ENCODE measurements at regions not wholly inside any gene's neighbourhood (a gene's known extent, or its start where the extent isn't known, plus 50 kb on each side); places are given as distances from the start of the nearest gene placed in this dataset.

GRCh38 chr9:12462861-12463260 is 230.3 kb upstream of the TYRP1 start:
- no peaks in the 10 kb centered on the region for H4K20me1 ChIP-seq (ENCODE audit: control insufficient read depth, insufficient read depth, low read length, poor library complexity, severe bottlenecking)
- H3K9me3 ChIP-seq (ENCODE audit: control extremely low read depth in 1 of 3, control insufficient read depth in 2 of 3, insufficient read depth in 1 of 3, low read length in 2 of 3): no peaks in the 10 kb centered on the region
- no peak overlapping the region for H2AFZ ChIP-seq (ENCODE audit: insufficient read depth, low read depth, low read length, poor library complexity, severe bottlenecking)
- no peak overlapping the region for H3K4me3 Mint-ChIP-seq
- no peak overlapping the region for H3K4me2 ChIP-seq (replicated peaks; ENCODE audit: low read depth, low read length, poor library complexity, severe bottlenecking)
- ChIA-PET CTCF (no interaction called here), POLR2A (no interaction called here)
- H3K79me2 ChIP-seq (ENCODE audit: control insufficient read depth, insufficient read depth, low read length): no peaks in the 10 kb centered on the region
- ATAC-seq (ENCODE audit: low read depth) (no peak), DNase-seq (no peak)
- no peaks in the 10 kb centered on the region for H3K27me3 Mint-ChIP-seq
- H3K4me3 ChIP-seq (ENCODE audit: control extremely low read depth in 1 of 5, extremely low read depth in 1 of 5, insufficient read depth in 1 of 5, low read depth in 2 of 5, low read length in 4 of 5): no peak overlapping the region
- no peaks in the 10 kb centered on the region for H3K9me3 Mint-ChIP-seq (ENCODE audit: insufficient read depth)
- no peaks in the 10 kb centered on the region for H3K4me1 Mint-ChIP-seq
- no peak overlapping the region for H3K27ac Mint-ChIP-seq
- no peaks in the 10 kb centered on the region for H3K36me3 ChIP-seq (replicated peaks in 1 of 2; ENCODE audit: control extremely low read depth in 1 of 2, control insufficient read depth in 1 of 2, extremely low read depth in 1 of 2, insufficient read depth in 2 of 2, low read length in 1 of 2)
- no peak for TF ChIP-seq EZH2 (IDR thresholded peaks at IDR 0.05; ENCODE audit: borderline replicate concordance, insufficient read depth, low read depth, low read length, poor library complexity, severe bottlenecking)
- TF ChIP-seq CTCF (IDR thresholded peaks at IDR 0.05): no peak
- H3K4me1 ChIP-seq (ENCODE audit: control insufficient read depth in 2 of 2, insufficient read depth in 2 of 2, low read length in 2 of 2): no peaks in the 10 kb centered on the region
- H3K27ac ChIP-seq (ENCODE audit: low read length in 2 of 2): no peak overlapping the region
- H3K9ac ChIP-seq (ENCODE audit: low read length): no peak overlapping the region
- no peaks in the 10 kb centered on the region for H3K27me3 ChIP-seq (replicated peaks in 1 of 4; ENCODE audit: control extremely low read depth in 1 of 4, control insufficient read depth in 3 of 4, insufficient read depth in 4 of 4, low read length in 3 of 4)
- intact Hi-C loops (cut with micrococcal nuclease): no loop called here

GRCh38 chr9:12463641-12464040 is 229.5 kb upstream of the TYRP1 start:
- Mint-ChIP-seq H3K27me3 (no peaks in the 10 kb centered on the region), H3K27ac (no peak overlapping the region), H3K4me3 (no peak overlapping the region), H3K9me3 (ENCODE audit: insufficient read depth) (no peaks in the 10 kb centered on the region), H3K4me1 (no peaks in the 10 kb centered on the region)
- Histone ChIP-seq H3K9ac (ENCODE audit: low read length) (no peak overlapping the region), H3K27ac (ENCODE audit: low read length in 2 of 2) (no peak overlapping the region), H3K4me1 (ENCODE audit: control insufficient read depth in 2 of 2, insufficient read depth in 2 of 2, low read length in 2 of 2) (no peaks in the 10 kb centered on the region), H3K9me3 (ENCODE audit: control extremely low read depth in 1 of 3, control insufficient read depth in 2 of 3, insufficient read depth in 1 of 3, low read length in 2 of 3) (no peaks in the 10 kb centered on the region), H3K27me3 (replicated peaks in 1 of 4; ENCODE audit: control extremely low read depth in 1 of 4, control insufficient read depth in 3 of 4, insufficient read depth in 4 of 4, low read length in 3 of 4) (no peaks in the 10 kb centered on the region), H3K79me2 (ENCODE audit: control insufficient read depth, insufficient read depth, low read length) (no peaks in the 10 kb centered on the region), H3K36me3 (replicated peaks in 1 of 2; ENCODE audit: control extremely low read depth in 1 of 2, control insufficient read depth in 1 of 2, extremely low read depth in 1 of 2, insufficient read depth in 2 of 2, low read length in 1 of 2) (no peaks in the 10 kb centered on the region), H4K20me1 (ENCODE audit: control insufficient read depth, insufficient read depth, low read length, poor library complexity, severe bottlenecking) (no peaks in the 10 kb centered on the region), H3K4me2 (replicated peaks; ENCODE audit: low read depth, low read length, poor library complexity, severe bottlenecking) (no peak overlapping the region), H3K4me3 (ENCODE audit: control extremely low read depth in 1 of 5, extremely low read depth in 1 of 5, insufficient read depth in 1 of 5, low read depth in 2 of 5, low read length in 4 of 5) (no peak overlapping the region), H2AFZ (ENCODE audit: insufficient read depth, low read depth, low read length, poor library complexity, severe bottlenecking) (no peak overlapping the region)
- no peak for ATAC-seq (ENCODE audit: low read depth)
- CTCF ChIA-PET: no interaction called here
- no peak for DNase-seq
- no peak for TF ChIP-seq CTCF (IDR thresholded peaks at IDR 0.05)
- TF ChIP-seq EZH2 (IDR thresholded peaks at IDR 0.05; ENCODE audit: borderline replicate concordance, insufficient read depth, low read depth, low read length, poor library complexity, severe bottlenecking): no peak
- WGBS (ENCODE audit: insufficient coverage): no CpG with 5 or more reads among the region's 3 CpGs
- intact Hi-C loops (cut with micrococcal nuclease): no loop called here
- POLR2A ChIA-PET: no interaction called here

All from B cell (primary cell).